ENCODE measurements at regions not wholly inside any gene's neighbourhood (a gene's known extent, or its start where the extent isn't known, plus 50 kb on each side); places are given as distances from the start of the nearest gene placed in this dataset.
"Not testable (repeated sequence)": the region's sequence is repeated elsewhere in the genome, so short reads cannot be mapped to it uniquely, and the experiment has no call there.

- DNase-seq (ENCODE audit: low read depth, low spot score), result no peak
Measured at GRCh38 chr2:156005999-156006712, 326.4 kb downstream of the NR4A2 start.

DNA sequence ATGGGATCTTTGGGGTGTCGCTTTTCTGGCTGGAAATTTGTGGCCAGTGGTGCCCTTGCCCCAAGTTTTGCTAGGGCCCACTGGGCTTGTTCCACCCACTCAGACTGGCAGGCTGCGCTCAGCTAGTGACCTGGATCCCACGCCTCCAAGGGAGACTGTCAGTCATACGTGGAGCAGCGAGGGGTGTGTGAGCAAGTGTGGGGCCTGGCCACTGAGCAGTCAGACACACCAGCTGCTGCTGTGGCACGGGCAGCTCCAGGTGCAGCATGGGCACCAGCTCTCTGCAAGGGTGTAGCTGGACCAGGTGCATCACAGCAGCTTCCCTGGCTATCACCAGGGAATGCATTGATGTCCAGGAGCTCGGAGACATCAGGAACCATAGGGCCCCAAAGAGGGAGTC, 327.0 kb downstream of the NR4A2 start:
- no peak for DNase-seq (ENCODE audit: low read depth, low spot score)

DNA sequence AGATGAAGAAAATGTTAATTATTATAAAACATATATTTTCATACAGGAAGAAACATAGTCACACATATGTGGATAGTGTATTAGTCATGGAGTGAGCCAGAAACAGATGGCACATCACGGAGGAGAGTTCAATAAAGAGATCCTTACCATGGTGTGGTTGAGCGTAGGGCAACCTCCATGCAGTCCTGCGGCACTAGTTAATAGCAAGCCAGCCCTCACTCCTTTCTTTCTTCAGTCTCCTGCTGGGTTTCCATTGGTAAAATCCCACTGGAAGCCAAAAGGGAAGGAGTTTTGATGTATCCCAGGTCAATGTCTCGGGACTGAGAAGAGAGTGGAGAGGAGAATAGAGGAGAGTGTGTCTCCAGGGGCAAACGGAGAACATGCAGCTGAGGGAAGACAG, 328.1 kb downstream of the NR4A2 start:
- no peak for DNase-seq (ENCODE audit: low read depth, low spot score)

GRCh38 chr2:156003780-156004179, 328.7 kb downstream of the NR4A2 start:
- no peak for DNase-seq (ENCODE audit: low read depth, low spot score)

GRCh38 chr2:156001851-156002250, 330.7 kb downstream of the NR4A2 start:
- no peak for DNase-seq (ENCODE audit: low read depth, low spot score)

DNA sequence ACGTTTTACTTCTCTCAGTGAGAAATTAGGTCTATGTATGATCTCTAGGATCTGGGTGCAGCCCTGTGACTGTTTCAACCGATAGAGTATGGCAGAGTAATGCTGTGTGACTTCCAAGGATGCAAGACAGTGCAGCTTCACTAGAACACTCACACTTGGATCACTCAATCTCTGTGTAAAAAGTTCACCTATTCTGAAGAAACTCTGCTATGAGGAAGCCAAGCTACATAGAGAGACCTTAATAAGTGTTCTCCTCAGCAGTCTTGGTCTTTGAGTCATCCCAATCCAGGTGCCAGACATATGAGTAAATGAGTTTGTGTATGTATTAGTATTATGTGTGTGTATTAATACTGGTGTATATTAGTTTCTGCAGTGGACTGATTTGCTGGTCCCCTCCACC, 335.0 kb downstream of the NR4A2 start:
- DNase-seq (ENCODE audit: low read depth, low spot score), result no peak

DNA sequence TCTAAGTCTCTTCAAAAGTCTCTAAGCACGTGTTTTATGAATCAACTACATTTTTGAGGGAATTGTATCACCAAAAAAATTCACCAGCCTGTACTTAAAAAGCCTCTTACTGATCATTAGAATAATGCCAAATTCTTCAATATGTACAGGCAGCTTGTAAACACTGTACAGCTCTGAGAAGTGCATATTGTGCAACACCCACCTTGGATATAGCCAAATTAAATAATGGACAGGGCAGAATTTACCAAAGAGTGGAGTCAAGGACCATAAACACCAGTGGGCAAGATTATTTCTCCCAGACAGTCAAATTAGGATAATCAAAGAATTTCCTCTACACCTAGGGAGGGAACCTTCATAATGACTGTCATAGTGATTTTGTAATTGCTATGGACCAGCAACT, 338.2 kb downstream of the NR4A2 start:
- no peak for DNase-seq (ENCODE audit: low read depth, low spot score)

GRCh38 chr2:155983845-155984244, 348.7 kb downstream of the NR4A2 start:
- DNase-seq (ENCODE audit: low read depth, low spot score), result no peak

- DNase-seq (ENCODE audit: low read depth, low spot score), result no peak
Measured at GRCh38 chr2:155982135-155982534, 350.4 kb downstream of the NR4A2 start.

GRCh38 chr2:155980941-155981560, 351.5 kb downstream of the NR4A2 start:
- DNase-seq (ENCODE audit: low read depth, low spot score), result no peak

DNA sequence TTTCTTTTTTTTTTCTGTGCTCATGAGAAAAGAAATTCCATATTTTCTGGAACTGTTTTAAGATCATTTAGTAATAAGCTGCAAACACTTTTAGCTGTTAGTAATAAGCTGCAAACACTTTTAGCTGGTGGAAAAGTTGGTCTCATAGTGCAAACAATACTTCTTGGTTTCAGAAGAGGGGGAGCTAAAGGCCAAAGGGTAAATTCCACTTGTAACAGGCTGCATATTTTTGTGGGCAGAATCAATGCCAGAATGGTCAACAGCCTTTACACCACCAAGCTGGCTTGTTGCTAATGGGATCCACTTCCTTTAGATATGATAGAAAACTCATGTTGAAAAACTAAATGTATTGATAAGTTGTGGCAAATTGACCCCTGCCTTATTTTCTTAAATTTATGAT, 356.8 kb downstream of the NR4A2 start:
- DNase-seq (ENCODE audit: low read depth, low spot score), result peak; percentile 77

DNA sequence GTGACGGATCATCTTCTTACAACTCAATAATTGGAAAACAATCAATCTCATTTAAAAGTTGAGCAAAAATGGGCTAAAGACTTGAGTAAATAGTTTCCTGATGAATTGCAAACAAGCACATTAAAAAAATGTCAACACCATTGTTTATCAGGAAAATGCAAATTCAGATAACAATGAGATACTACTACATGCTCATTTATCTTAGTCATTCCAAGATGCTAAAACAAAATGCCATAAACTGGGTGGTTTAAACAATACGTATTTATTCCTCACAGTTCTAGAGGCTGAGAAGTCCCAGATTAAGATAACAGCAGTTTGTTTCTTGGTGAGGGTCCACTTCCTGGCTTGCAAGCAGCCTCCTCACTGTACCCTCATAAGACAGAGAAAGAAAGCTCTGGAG, 359.6 kb downstream of the NR4A2 start:
- no peak for DNase-seq (ENCODE audit: low read depth, low spot score)

- DNase-seq (ENCODE audit: low read depth, low spot score), result not testable (repeated sequence)
Measured at GRCh38 chr2:155966064-155966471, 366.5 kb downstream of the NR4A2 start.

GRCh38 chr2:155965415-155966063, 367.0 kb downstream of the NR4A2 start:
- peak; percentile 33 for DNase-seq (ENCODE audit: low read depth, low spot score)

- DNase-seq (ENCODE audit: low read depth, low spot score), result no peak
Measured at GRCh38 chr2:155961641-155962040, 370.9 kb downstream of the NR4A2 start.

GRCh38 chr2:155958834-155959233, 373.7 kb downstream of the NR4A2 start:
- DNase-seq (ENCODE audit: low read depth, low spot score), result no peak

DNA sequence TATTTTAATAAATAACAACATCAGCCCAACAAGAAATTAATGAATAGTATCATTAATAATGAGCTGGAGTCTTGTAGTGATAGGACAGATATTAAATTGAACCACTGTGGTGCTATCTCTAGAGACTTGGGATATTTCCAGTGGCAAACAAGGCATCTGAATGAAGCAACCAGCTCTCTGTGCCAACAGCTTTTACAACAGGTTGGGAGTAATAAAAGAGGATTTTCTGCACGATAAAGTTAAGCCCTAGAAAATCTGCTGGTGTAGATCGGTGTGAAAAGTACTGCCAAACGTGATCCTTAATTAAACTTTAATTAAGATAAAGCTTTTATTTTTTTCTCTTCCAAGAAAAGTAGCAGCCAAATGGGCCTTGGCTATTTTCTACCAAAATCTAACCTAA, 385.5 kb downstream of the NR4A2 start:
- DNase-seq (ENCODE audit: low read depth, low spot score), result no peak

GRCh38 chr2:155944218-155944617, 388.3 kb downstream of the NR4A2 start:
- no peak for DNase-seq (ENCODE audit: low read depth, low spot score)

GRCh38 chr2:155930312-155930711, 402.2 kb downstream of the NR4A2 start:
- no peak for DNase-seq (ENCODE audit: low read depth, low spot score)

DNA sequence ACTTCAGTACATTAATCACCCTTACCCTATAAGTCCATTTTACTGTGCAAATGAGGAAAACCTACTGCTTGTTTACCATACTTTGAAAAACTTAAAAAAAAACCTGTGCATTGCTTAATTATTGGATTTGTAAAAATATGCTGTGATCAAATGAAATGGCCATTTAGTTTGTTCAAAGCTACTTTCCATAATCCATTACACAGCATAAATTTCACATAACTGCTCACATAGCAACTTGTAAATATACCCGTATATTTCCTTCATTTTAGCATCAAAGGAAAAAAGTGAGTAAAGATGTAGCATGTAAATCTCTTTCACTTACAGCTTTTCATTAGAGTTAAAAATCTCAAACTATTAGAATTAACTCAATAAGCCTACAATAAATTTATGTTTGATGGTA, 415.1 kb downstream of the NR4A2 start:
- DNase-seq (ENCODE audit: low read depth, low spot score), result no peak

DNA sequence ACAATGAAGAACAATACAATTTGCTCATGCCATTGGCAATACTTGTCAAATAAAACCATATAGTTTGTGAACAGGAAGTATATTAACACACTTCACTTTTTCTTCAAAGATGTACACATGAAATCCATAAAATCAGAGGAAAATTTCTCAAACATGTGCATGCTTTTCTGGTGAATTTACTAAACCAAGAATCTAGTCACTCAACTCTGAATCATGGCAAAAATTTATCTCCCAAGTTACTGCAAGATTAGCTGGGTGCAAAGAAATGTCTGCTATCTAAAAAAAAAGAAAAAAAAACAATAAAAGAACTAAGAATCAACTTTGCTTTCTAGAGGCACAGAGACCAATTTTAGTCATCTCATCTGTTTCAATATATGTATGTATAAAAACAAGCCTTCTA, 419.2 kb downstream of the NR4A2 start:
- no peak for DNase-seq (ENCODE audit: low read depth, low spot score)

- no peak for DNase-seq (ENCODE audit: low read depth, low spot score)
Measured at GRCh38 chr2:155908567-155908966, 424.0 kb downstream of the NR4A2 start.

GRCh38 chr2:155907211-155907610, 425.3 kb downstream of the NR4A2 start:
- no peak for DNase-seq (ENCODE audit: low read depth, low spot score)
